Ramos (cell line): ENCODE measurements at regions not wholly inside any gene's neighbourhood (a gene's known extent, or its start where the extent isn't known, plus 50 kb on each side); places are given as distances from the start of the nearest gene placed in this dataset.
"Not testable (repeated sequence)": the region's sequence is repeated elsewhere in the genome, so short reads cannot be mapped to it uniquely, and the experiment has no call there.

Experiments used
- in situ Hi-C: fragments of 300-500 bp; cut with MboI; formaldehyde crosslinking; loops from one replicate; pipeline ENCODE4 v1.14.3; 2022; ENCODE audit warnings: low sequenced_read_pairs; ENCODE audit not compliant: unreplicated experiment

DNA sequence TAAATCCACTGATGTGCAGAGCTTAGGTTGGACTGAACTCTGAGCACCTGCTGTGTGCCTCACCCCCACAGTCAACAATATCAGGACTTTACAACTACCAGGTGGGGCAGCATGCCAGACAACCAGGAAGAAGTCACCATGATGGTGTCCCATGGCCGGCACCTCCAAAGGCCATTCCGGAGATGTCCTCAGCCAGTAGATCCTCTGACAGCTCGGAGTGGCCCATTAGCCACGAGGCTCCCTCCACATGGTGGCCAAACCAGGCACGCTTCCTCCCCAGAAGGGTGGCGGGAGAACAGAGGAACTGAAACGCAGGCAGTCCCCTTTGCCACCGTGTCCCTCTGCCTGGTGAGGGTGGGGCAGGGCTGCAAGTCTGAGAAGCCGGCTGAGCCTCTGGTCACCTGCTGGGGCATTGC, 390.0 kb downstream of the TNS3 start:
- in situ Hi-C loops = loop anchor here (25.0 kb wide), 1 partner anchor 1055 kb away; no protein-coding TSS in a partner anchor

DNA sequence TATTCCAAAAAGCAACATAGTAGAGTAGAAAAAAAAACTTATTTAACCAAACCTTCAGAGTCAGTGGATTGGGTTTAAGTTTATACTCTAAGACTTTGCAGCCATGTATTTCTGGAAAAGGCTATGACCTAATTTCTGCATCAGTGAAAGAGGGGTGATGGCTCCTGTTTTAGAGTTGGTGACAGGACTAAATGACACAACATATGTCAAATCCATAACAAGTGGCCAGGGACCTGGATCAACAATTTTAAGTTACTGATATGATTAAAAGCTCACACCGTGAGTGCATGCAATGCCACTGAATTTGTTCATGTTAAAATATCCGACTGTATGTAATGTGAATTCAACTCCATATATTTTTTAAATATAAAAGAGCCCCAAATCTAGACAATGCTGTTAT, 390.6 kb downstream of the TNS3 start:
- in situ Hi-C loops = loop anchor here (25.0 kb wide), 1 partner anchor 1054 kb away; no protein-coding TSS in a partner anchor

DNA sequence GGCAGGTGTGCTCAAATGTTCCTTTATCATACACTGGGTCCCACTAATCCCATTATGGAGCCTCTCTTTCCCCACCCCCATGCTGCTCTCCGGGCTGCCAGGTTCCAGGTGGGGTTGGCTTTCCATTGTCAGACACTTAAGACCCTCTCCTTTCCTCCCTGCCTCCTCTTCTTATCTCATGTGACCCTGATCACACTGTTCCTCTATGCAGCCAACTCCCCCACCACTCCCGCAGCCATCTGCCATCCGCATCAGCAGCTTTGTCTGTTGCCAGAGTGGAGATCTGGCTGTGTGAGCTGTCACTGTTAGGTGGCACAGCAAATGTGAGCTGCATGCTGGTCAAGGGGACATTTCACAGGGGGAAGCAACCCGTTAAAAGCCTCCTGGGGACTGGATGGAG, 391.4 kb downstream of the TNS3 start:
- in situ Hi-C loops = loop anchor here (25.0 kb wide), 1 partner anchor 1053 kb away; no protein-coding TSS in a partner anchor

DNA sequence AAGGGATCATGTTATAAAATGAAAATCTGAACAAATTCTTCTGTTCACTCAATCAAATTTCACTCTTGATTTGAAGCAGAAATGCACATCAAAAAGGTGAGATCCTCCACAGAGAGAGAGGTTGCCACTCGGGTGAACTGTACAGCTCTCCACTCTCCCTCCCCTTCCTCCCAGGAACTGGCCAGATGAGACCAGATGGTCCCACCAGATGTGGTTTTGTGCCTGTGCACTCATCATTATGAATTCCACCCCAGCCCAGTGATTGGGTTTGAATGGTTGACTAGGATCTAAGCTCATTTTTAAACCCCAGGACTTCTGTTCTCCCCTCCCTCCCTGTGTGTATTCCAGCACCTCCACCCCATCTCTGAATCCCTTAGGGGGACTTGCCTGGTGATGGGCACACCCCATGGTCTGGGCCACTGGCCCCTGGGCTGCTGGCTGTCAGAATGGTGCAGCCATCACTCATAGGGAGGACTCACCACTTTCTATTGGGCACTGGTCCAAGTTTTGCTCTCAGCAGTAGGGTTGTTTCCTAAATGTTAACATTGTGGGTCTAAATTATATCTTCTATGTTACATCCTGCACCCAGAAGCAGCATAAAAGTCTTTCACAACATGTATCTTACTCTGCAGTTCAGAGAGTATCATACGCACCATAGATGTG, 393.1 kb downstream of the TNS3 start:
- in situ Hi-C loops = loop anchor here (10.0 to 25.0 kb wide), 2 partner anchors 1051 to 1264 kb away; partner anchors contain the start of gene IGFBP3

DNA sequence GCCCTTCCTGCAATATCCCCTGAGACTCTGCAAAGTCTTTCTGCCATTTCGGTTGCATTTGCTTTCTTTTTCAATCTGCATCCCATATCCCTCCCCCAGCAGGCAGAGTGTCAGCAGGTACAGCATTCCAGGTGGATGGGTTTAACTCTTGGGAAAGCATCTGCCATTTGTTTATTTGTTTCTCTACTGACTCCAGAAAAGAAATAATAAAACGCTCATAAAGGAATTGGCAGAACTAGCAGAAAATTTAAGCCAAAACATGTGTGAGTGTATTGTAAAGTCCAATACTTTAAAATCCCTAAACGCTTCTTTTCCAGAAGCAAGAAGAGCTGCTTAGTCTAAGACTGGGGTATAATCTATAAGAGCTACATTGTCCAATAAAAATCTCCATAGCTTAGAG, 393.8 kb downstream of the TNS3 start:
- in situ Hi-C loops = loop anchor here (10.0 to 25.0 kb wide), 2 partner anchors 1051 to 1263 kb away; partner anchors contain the start of gene IGFBP3

DNA sequence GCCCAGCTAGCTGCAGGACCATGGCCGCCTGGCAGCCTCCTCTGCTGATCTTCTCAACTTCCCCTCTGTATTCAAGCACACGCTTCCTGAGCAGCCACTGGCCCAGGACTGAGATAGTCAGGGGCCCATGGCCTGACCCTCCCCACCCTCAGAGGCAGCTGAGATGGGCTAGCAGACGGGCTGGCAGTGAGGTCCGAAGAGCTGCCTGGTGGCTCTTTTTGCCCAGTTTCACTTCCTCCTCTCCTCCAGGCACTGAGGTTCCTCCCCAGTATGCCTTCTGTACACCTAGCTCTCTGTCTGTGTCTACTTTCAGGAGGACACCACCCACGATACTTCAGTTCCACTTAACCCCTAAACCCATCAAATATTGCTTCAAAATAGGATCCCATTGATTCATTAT, 395.6 kb downstream of the TNS3 start:
- in situ Hi-C loops = loop anchor here (10.0 to 25.0 kb wide), 2 partner anchors 1049 to 1262 kb away; partner anchors contain the start of gene IGFBP3

DNA sequence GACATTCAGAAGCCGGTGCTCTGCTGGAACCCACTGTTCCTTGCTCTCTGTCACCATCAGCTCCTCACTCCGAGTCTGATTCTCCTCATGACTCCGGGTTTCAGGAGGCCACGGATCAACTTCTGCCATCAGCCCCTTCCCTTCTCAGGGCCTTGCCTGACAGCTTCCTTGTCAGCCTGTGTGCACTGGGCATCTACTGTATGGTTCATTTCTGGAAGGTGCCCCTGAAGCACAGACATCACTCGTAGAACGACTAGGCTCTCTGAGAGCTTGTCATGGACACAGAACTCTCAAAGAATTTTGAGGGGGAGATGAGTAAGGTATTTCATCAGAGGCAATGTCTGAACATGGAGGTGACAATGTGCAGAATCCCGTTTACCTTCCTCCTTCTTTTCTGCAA, 396.1 kb downstream of the TNS3 start:
- in situ Hi-C loops = loop anchor here (10.0 to 25.0 kb wide), 2 partner anchors 1049 to 1261 kb away; partner anchors contain the start of gene IGFBP3

DNA sequence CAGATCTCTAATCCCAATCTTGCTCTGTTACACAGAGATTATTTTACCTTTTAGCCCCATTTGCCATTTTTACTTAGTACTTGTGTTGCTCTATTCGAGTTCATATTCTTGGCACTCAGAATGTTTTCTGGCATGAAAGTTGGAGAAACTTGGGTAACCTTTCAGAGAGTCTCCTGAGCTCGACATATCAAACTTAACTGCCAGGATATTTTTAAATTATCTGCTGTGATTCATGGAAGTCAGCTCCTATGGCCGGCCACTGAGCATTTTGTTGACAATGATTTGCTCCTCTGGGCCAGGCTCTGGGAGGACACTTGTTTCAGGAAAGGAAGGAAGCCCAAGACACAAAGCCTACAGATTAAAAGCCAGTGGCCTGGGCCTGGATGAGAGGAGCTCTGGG, 396.7 kb downstream of the TNS3 start:
- in situ Hi-C loops = loop anchor here (10.0 to 25.0 kb wide), 2 partner anchors 1048 to 1260 kb away; partner anchors contain the start of gene IGFBP3

DNA sequence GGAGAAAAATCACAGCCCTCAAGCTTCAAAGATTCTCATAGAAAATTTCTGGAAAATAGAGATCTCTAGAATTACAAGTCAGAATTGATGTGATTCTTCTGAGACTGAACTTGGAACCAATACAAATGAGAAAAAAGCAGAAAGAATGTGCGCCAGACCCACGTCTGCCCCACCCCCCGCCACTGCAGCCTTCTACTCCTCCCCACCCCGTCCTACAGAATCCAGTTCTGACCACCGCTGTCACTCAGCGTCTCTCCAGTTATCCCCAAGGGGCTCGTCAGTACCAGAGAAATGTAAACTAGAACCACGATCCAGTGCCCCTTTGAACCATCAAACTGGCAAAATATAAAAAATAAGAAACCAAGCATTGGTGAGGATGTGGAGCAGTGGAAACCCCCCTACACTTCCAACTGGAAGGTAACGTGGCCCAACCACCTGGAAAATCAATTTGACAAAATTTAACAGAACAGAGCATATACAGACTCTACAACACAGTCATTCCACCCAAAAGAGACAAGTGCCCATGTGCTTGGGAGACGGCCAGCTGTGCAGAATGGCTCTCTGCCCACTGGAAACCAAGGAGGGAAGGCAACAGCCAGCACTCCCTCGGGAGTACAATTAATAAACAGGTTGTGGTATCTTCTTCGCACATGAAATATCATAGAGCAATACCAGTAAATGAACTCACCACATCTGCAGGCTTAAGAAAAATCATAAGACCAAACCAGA, 397.9 kb downstream of the TNS3 start:
- in situ Hi-C loops = loop anchor here (10.0 to 25.0 kb wide), 2 partner anchors 1047 to 1259 kb away; partner anchors contain the start of gene IGFBP3

DNA sequence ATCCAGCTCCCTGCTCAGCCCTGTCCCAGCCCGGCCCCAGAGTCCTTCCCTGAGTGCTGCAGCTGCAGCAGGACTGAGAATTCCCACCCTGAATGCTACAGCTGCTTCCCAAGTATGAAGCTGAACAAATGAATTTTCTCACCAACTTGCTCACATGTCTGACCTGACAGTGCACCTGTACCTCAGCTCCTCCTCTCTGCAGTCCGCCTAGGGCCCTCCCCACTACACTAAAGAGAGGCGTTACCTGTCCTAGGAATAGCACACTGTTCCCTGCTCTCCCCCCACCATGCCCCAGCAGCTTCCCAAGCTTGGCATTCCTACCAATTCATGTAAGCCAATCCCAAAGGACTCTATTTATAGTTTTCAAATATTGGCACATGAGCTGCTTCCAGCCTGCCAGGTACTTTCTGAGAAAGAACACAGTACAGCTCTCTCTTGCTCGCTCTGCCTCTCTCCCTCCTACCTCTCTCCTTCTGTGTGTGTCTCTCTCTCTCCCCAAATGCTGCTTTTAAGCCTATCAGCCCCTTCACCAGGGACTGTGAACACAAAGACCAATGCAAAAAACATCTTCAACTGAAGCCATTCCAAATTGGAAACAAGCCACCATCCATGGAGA, 400.1 kb downstream of the TNS3 start:
- in situ Hi-C loops = loop anchor here (10.0 to 25.0 kb wide), 2 partner anchors 1045 to 1257 kb away; partner anchors contain the start of gene IGFBP3

DNA sequence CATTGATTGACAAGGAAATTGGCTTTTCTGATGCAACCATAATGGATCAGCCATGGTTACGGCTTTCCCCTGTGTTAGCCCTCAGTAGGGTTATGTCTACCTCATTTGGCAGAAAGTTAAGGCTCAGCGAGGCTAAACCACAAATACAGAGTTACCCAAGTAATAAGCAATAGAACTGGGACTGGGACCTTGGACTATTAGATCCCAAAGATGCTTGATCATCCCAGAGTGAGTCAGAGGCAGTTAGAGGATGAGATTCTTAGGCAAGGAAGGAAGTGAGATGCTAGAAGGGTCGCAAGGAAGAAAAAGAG, 401.4 kb downstream of the TNS3 start:
- in situ Hi-C loops = loop anchor here (10.0 to 25.0 kb wide), 2 partner anchors 1043 to 1256 kb away; partner anchors contain the start of gene IGFBP3

DNA sequence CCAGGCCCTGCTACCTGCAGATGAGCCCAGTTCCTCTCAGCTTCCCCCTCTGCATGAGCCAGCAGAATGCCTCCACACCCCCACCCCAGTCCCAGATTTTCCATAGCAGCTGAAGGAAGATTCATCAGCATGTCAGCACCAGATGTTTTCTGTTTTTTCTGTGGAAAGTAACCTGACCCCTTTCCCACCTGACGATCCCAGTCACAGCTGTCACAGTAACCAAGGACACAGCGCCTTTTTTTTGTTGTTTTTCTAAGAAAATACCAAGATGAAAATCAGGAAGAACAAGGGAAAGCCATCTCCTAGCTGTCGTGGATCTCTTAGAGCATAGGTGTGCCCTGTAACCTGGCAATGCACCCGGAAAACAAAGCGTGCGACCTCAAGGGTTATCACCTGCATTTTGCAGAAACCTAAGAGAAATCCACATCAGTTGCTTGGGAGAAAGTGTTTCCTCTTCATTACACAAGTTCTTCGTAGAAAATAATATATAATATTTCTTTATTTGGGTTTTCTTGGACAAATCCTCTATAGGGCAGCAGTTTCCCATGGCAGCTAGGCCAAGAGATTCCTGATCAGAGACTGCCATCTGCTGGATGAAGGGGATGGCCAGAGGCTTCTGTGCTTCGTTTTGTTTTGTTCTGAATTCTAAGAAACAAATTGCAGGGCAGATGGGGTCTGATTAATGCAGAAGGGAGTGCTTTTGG, 401.9 kb downstream of the TNS3 start:
- in situ Hi-C loops = loop anchor here (10.0 to 25.0 kb wide), 2 partner anchors 1043 to 1255 kb away; partner anchors contain the start of gene IGFBP3

DNA sequence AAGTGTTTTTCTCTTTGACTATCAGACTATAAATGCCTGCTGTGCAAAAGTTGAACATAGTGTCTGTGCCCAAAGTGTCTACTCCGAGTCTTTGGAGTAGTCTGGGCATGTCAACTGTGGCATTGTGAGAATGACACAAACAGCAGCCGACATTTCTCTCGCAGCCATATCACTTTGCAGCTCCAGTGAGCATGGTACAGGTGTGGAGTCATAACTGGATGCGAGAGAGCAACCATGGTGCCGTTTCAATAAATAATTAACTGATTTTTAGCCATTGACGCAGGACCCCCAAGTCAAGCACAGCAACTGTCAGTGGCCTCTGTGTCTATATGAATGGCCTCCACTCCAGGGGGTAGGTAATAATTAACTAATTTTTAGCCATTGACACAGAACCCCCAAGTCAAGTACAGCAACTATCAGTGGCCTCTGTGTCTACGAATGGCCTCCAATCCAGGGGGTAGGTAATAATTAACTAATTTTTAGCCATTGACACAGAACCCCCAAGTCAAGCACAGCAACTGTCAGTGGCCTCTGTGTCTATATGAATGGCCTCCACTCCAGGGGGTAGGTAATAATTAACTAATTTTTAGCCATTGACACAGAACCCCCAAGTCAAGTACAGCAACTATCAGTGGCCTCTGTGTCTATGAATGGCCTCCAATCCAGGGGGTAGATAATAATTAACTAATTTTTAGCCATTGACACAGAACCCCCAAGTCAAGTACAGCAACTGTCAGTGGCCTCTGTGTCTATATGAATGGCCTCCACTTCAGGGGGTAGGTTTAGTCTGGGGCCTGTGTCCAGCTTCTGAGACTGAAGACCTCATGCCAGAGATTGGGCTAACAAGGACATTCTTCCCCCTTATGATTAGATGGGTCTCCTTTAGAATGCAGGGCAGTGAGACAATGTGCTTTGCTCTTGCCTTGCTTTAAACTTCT, 409.0 kb downstream of the TNS3 start:
- in situ Hi-C loops = not testable (repeated sequence)

DNA sequence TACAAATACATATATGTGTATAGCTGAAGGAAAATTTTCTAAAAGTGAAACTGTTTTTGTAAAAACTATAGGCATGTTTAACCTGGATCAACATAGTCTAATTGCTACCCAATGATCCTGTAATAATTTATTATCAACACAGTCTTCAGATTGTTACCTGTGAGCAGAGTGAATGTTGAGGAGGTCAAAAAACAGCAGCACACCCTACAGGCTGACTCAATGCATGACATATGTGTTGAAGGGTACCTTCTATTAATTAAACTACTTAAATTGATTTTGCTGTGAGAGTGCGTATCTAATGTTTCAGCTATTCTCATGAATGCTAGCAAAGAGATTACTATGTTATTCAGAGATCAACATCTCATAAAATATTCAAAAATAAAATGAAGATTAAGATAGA, 411.4 kb downstream of the TNS3 start:
- in situ Hi-C loops = no loop called here

DNA sequence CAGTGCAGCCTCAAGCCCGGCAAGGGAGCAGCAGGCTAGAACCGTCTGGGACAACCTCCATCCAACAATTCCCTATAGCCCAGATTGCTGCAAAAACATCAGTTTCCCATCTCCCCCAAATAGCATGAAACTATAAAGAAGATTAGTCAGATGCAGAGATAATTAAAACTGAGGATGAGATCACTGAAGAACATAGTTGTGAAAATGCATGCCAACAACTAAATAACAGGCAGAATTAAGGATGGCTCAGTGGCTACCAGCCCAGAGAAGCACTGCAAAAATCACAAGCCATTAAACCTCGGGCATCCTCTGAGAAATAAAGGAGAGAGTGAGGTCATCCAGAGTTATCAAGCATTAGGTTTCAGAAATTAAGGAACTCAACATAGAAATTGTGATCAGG, 427.1 kb downstream of the TNS3 start:
- in situ Hi-C loops = no loop called here

DNA sequence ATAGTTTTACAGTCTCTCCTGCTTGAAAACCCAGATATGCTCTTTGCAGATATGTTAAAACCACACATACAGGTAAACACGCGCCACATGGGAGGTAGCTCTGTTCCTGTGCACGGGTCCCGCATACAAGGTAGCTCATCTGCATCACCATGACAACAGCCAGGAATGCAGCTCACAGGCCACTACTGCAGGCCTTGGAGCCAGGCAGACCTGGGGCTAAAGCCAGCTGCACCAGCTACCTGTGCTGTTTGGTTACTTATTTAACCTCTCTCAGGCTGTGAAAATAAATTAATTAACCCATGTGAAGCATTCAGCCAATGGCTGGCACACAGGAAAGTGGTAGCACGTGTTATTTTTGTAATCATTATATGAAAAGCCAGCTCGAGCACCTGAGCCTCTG, 428.3 kb downstream of the TNS3 start:
- in situ Hi-C loops = no loop called here

DNA sequence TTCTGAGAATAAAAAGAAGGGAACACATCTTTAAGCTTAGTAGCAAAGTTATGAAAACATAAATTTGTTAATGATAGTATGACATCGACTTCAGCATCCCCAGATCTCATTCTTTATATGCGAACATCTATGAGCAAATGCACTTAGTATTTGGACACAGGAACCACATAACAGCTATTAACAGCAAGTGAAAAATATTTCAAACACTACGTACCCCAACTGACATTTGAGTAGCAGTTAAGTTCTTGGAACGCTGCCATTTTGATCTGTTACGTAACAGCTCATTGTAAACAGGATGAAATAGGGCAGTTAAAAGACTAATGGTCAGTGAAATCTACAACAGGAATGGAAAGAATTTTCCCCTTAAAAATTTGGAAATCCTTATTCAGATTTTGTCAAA, 428.9 kb downstream of the TNS3 start:
- in situ Hi-C loops = no loop called here

DNA sequence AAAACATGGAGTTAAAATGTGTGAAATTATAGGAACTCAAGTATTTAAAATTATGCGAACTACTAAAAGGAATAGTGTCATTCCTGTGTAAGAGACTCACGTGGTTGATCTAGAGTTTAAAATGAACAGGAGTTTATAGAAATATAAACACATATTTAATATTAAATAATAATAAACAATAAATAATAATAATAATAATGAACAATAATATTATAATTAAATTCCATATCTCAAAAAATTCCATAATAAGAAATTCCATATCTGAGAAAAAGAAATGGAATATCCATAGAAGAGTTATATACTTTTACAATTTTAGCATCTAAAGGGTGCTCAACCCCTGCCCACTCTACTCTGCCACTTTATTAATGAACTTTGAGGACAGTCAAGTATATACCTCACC, 429.6 kb downstream of the TNS3 start:
- in situ Hi-C loops = no loop called here
